ENCODE measurements at regions not wholly inside any gene's neighbourhood (a gene's known extent, or its start where the extent isn't known, plus 50 kb on each side); places are given as distances from the start of the nearest gene placed in this dataset.

- H3K4me3 ChIP-seq (ENCODE audit: low read length): no peak overlapping the region
- no peak overlapping the region for H3K9ac ChIP-seq (ENCODE audit: low read length)
- H3K27me3 ChIP-seq (ENCODE audit: control insufficient read depth, insufficient read depth, low read length): no peaks in the 10 kb centered on the region
- H3K36me3 ChIP-seq (ENCODE audit: control insufficient read depth, insufficient read depth, low read length): no peaks in the 10 kb centered on the region
- H3K9me3 ChIP-seq (ENCODE audit: control insufficient read depth, low read length): no peaks in the 10 kb centered on the region
- no peaks in the 10 kb centered on the region for H3K4me1 ChIP-seq (ENCODE audit: control insufficient read depth, insufficient read depth, low read length)
Observed at GRCh38 chr9:90024409-90024808, 419.6 kb downstream of the GADD45G start.

- no peak overlapping the region for H3K9ac ChIP-seq (ENCODE audit: low read length)
- H3K36me3 ChIP-seq (ENCODE audit: control insufficient read depth, insufficient read depth, low read length): no peaks in the 10 kb centered on the region
- H3K4me3 ChIP-seq (ENCODE audit: low read length): no peak overlapping the region
- no peaks in the 10 kb centered on the region for H3K9me3 ChIP-seq (ENCODE audit: control insufficient read depth, low read length)
- H3K4me1 ChIP-seq (ENCODE audit: control insufficient read depth, insufficient read depth, low read length): no peaks in the 10 kb centered on the region
- no peaks in the 10 kb centered on the region for H3K27me3 ChIP-seq (ENCODE audit: control insufficient read depth, insufficient read depth, low read length)
Observed at GRCh38 chr9:90024823-90025222, 420.0 kb downstream of the GADD45G start.

- no peaks in the 10 kb centered on the region for H3K36me3 ChIP-seq (ENCODE audit: control insufficient read depth, insufficient read depth, low read length)
- no peak overlapping the region for H3K4me3 ChIP-seq (ENCODE audit: low read length)
- H3K27me3 ChIP-seq (ENCODE audit: control insufficient read depth, insufficient read depth, low read length): no peaks in the 10 kb centered on the region
- no peaks in the 10 kb centered on the region for H3K4me1 ChIP-seq (ENCODE audit: control insufficient read depth, insufficient read depth, low read length)
- no peak overlapping the region for H3K9ac ChIP-seq (ENCODE audit: low read length)
- no peaks in the 10 kb centered on the region for H3K9me3 ChIP-seq (ENCODE audit: control insufficient read depth, low read length)
Observed at GRCh38 chr9:90025816-90026215, 421.0 kb downstream of the GADD45G start.

DNA sequence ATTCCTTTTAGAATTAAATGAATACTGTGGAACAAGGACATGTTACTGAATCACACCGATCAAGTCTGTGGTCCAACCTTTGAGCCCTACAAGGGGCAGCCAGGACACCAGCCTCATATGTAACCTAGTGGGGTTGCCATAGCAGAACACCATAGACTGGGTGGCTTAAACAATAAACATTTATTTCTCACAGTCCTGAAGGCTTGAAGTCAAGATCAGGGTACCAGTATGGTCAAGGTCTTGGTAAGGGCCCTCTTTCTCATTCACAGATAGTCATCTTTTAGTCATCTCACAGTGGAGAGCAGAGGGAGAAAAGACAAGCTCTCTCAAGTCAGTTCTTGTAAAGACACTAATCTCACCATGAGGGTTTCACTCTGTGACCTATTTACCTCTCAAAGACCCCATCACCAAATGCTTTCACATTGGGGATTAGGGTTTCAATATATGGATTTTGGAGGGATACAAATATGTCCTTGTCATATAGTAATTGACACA lies 422.5 kb downstream of the GADD45G start:
- H3K27me3 ChIP-seq (ENCODE audit: control insufficient read depth, insufficient read depth, low read length): no peaks in the 10 kb centered on the region
- H3K36me3 ChIP-seq (ENCODE audit: control insufficient read depth, insufficient read depth, low read length): no peaks in the 10 kb centered on the region
- H3K9me3 ChIP-seq (ENCODE audit: control insufficient read depth, low read length): no peaks in the 10 kb centered on the region
- H3K4me3 ChIP-seq (ENCODE audit: low read length): no peak overlapping the region
- no peak overlapping the region for H3K9ac ChIP-seq (ENCODE audit: low read length)
- no peaks in the 10 kb centered on the region for H3K4me1 ChIP-seq (ENCODE audit: control insufficient read depth, insufficient read depth, low read length)

- Histone ChIP-seq H3K9me3 (ENCODE audit: control insufficient read depth, low read length) (no peaks in the 10 kb centered on the region), H3K9ac (ENCODE audit: low read length) (no peak overlapping the region), H3K36me3 (ENCODE audit: control insufficient read depth, insufficient read depth, low read length) (no peaks in the 10 kb centered on the region), H3K27me3 (ENCODE audit: control insufficient read depth, insufficient read depth, low read length) (no peaks in the 10 kb centered on the region), H3K4me1 (ENCODE audit: control insufficient read depth, insufficient read depth, low read length) (no peaks in the 10 kb centered on the region), H3K4me3 (ENCODE audit: low read length) (no peak overlapping the region)
Observed at GRCh38 chr9:90029386-90029785, 424.6 kb downstream of the GADD45G start.

DNA sequence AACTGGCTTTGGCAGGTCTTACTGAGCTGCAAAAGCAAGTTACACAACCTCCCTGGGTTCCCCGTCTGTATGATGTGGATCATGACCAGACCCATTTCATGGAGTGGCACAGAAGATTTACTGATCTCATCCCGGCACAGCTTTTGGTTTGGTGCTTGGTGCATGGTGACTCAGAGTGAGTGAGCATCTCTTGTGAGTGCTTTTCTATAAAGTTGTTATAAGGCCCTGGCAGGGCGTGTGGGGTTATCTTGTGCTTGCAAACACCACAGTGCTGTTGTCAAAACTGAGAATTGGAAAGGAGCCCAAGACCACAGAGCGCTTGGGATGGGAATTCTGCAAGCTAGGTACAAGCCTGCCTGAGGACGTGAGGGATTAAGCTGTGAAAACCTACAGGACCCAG lies 425.2 kb downstream of the GADD45G start:
- Histone ChIP-seq H3K27me3 (ENCODE audit: control insufficient read depth, insufficient read depth, low read length) (no peaks in the 10 kb centered on the region), H3K4me1 (ENCODE audit: control insufficient read depth, insufficient read depth, low read length) (no peaks in the 10 kb centered on the region), H3K4me3 (ENCODE audit: low read length) (no peak overlapping the region), H3K9me3 (ENCODE audit: control insufficient read depth, low read length) (no peaks in the 10 kb centered on the region), H3K36me3 (ENCODE audit: control insufficient read depth, insufficient read depth, low read length) (no peaks in the 10 kb centered on the region), H3K9ac (ENCODE audit: low read length) (no peak overlapping the region)

DNA sequence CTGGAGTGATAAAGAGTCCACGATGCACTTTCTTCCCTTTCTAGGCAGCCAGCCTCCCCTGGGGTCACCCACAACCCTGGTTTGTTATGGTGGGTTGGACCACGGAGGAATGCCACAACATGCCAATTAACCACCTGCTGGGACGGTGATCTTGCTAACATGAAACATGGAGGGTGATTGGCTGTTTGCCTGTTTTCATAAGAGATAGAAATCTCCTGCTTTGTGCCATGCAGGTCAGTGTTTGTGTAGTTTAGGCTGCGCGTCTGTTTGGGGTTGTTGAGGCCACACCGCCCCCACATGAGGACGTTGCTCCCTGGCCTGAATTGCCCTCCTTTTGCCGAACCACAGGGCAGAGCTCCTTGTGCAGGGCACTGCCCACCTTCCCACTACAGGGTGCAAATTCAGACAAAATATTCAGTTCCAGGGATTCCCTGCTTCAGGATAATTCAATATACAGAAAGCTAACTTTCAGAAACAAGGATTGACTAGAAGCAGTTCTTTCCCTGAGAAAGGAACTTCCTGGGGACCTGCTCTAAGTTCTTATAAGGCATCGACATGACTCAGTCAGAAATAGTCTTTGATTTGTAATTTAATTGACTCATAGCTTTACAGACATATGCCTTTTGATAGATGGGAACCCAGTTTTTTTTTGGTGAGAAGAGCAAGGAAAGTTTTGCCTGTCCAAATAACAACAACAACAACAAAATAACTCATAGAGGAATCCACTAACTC lies 427.6 kb downstream of the GADD45G start:
- no peak overlapping the region for H3K9ac ChIP-seq (ENCODE audit: low read length)
- H3K4me1 ChIP-seq (ENCODE audit: control insufficient read depth, insufficient read depth, low read length): no peaks in the 10 kb centered on the region
- H3K9me3 ChIP-seq (ENCODE audit: control insufficient read depth, low read length): no peaks in the 10 kb centered on the region
- H3K27me3 ChIP-seq (ENCODE audit: control insufficient read depth, insufficient read depth, low read length): no peaks in the 10 kb centered on the region
- H3K36me3 ChIP-seq (ENCODE audit: control insufficient read depth, insufficient read depth, low read length): no peaks in the 10 kb centered on the region
- H3K4me3 ChIP-seq (ENCODE audit: low read length): no peak overlapping the region

DNA sequence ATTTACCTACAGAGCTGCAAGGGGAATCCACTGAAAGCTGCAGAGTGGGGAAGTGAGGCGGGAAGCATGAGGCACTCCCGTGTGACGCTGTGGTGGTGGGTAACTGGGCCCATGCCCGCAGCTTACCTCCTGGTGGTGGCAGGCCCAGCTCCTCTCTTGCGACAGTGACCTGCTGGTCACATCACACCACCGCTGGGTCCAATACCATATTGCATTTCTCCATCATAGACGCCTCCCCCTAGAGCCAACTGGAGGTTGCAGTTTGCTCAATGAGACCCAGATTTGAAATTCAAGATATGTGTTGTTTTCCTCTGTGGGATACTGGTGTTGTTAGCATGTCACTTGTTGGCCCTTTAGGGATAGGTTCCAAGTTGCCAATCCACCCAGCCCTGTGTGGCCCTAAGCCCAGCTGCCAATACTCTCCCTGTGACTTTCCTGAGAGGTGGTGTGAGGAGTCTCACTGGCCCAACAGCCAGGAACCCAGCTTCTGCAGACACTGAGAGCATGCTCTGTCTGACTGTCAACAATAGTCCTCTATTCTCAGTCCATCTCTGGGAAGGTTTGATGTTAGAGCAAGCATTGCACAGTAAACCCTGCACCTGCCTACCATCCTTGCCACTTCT lies 428.3 kb downstream of the GADD45G start:
- no peaks in the 10 kb centered on the region for H3K27me3 ChIP-seq (ENCODE audit: control insufficient read depth, insufficient read depth, low read length)
- no peaks in the 10 kb centered on the region for H3K9me3 ChIP-seq (ENCODE audit: control insufficient read depth, low read length)
- H3K9ac ChIP-seq (ENCODE audit: low read length): no peak overlapping the region
- no peaks in the 10 kb centered on the region for H3K36me3 ChIP-seq (ENCODE audit: control insufficient read depth, insufficient read depth, low read length)
- no peaks in the 10 kb centered on the region for H3K4me1 ChIP-seq (ENCODE audit: control insufficient read depth, insufficient read depth, low read length)
- H3K4me3 ChIP-seq (ENCODE audit: low read length): no peak overlapping the region

GRCh38 chr9:90034071-90034470 lies 429.3 kb downstream of the GADD45G start:
- Histone ChIP-seq H3K9me3 (ENCODE audit: control insufficient read depth, low read length) (no peaks in the 10 kb centered on the region), H3K36me3 (ENCODE audit: control insufficient read depth, insufficient read depth, low read length) (no peaks in the 10 kb centered on the region), H3K4me3 (ENCODE audit: low read length) (no peak overlapping the region), H3K4me1 (ENCODE audit: control insufficient read depth, insufficient read depth, low read length) (no peaks in the 10 kb centered on the region), H3K9ac (ENCODE audit: low read length) (no peak overlapping the region), H3K27me3 (ENCODE audit: control insufficient read depth, insufficient read depth, low read length) (no peaks in the 10 kb centered on the region)

DNA sequence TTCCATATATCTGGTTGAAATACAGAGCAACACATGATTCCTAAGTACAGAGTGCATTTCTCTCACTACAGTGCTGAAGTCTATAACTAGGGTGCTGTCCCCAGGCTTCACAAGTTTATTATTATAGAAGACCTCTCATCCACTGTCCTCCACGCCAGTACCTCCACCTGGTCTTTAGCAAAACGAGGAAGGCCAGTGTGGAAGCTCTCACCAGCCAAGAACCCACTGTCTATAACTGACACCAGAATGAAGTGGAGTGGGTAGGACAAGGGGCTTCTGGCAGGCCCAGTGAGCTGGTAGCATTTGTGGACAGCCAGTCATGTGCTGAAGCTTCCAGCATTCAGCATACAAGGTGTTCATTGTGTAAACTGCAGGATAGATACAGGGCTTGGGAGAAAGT lies 430.7 kb downstream of the GADD45G start:
- Histone ChIP-seq H3K27me3 (ENCODE audit: control insufficient read depth, insufficient read depth, low read length) (no peaks in the 10 kb centered on the region), H3K4me3 (ENCODE audit: low read length) (no peak overlapping the region), H3K9ac (ENCODE audit: low read length) (no peak overlapping the region), H3K4me1 (ENCODE audit: control insufficient read depth, insufficient read depth, low read length) (no peaks in the 10 kb centered on the region), H3K36me3 (ENCODE audit: control insufficient read depth, insufficient read depth, low read length) (no peaks in the 10 kb centered on the region), H3K9me3 (ENCODE audit: control insufficient read depth, low read length) (no peaks in the 10 kb centered on the region)

DNA sequence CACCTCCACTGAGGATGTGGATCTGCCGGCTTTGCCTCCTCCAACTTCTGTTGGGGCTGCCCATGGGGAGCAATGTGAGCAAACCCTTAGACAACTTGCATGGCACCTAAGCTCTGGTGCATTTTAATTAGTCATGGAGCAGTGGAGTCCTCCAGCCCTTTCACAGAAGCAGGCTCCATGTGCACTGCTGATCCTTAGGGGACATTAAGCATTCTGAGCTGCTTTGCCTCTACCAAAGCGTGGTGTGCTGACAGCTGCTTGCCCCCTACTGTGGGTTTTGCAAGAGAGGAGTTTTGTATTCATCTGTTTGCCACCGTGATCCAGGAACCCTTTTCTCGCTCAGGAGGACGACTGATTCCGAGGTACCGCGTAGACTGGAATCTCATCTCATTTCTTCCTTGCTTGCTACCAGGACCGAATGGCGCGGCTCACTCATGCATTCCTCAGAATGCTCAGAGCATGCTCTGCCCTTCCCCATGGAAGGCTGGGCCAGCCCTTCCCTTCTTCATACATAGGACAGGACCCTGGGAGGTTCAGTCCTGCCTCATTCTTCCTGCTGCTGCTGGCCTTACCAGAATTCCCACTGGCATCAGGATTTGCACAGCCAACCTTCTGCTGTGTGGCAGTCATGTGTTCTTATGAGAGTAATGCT lies 432.5 kb downstream of the GADD45G start:
- H3K4me1 ChIP-seq (ENCODE audit: control insufficient read depth, insufficient read depth, low read length): no peaks in the 10 kb centered on the region
- no peak overlapping the region for H3K4me3 ChIP-seq (ENCODE audit: low read length)
- H3K9ac ChIP-seq (ENCODE audit: low read length): no peak overlapping the region
- no peaks in the 10 kb centered on the region for H3K9me3 ChIP-seq (ENCODE audit: control insufficient read depth, low read length)
- H3K36me3 ChIP-seq (ENCODE audit: control insufficient read depth, insufficient read depth, low read length): no peaks in the 10 kb centered on the region
- H3K27me3 ChIP-seq (ENCODE audit: control insufficient read depth, insufficient read depth, low read length): no peaks in the 10 kb centered on the region

DNA sequence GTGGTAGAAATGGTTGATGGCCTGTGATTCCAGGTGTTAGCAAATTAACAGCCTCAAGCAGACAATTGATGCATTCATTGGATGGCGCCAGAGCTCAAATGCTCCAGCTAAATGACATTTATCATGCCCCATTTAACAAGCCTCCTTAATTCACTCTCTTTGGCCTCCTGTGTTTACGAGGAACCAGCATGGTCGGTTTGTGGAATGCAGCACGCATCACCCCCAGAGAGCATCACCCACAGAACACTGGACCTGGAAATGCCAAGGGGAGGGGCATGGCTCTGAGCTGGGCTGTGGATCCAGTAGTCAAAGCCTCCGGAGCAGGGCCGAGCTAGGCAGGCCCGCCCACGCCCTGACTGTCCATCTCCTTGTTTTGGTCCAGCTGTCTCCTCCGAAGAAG lies 434.0 kb downstream of the GADD45G start:
- no peaks in the 10 kb centered on the region for H3K36me3 ChIP-seq (ENCODE audit: control insufficient read depth, insufficient read depth, low read length)
- no peaks in the 10 kb centered on the region for H3K27me3 ChIP-seq (ENCODE audit: control insufficient read depth, insufficient read depth, low read length)
- H3K4me1 ChIP-seq (ENCODE audit: control insufficient read depth, insufficient read depth, low read length): no peaks in the 10 kb centered on the region
- H3K9me3 ChIP-seq (ENCODE audit: control insufficient read depth, low read length): no peaks in the 10 kb centered on the region
- H3K9ac ChIP-seq (ENCODE audit: low read length): no peak overlapping the region
- H3K4me3 ChIP-seq (ENCODE audit: low read length): no peak overlapping the region
